ENCODE measurements at regions not wholly inside any gene's neighbourhood (a gene's known extent, or its start where the extent isn't known, plus 50 kb on each side); places are given as distances from the start of the nearest gene placed in this dataset.

DNA sequence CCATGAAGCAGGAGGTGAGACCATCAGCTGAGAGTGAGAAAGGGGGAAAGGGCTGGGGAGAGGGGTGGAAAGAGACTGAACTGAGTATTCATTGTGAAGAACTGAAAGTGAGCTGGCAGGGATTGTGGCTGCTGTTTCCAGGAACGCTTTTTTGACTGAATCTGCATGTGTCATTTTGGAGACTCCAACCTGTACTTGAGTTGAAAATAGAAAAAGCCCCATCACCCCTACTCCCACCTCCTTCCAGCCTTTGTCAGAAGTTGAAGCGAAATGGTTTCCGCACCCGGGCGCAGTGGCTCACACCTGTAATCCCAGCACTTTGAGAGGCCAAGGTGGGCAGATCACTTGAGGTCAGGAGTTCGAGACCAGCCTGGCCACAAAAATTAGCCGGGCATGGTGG, 128.0 kb upstream of the GPR12 start:
- ChIA-PET CTCF (ENCODE audit: partially characterized antibody) (interaction anchor here (0.6 to 1.7 kb wide), 4 partner anchors 10 to 25 kb away, joined by 3 to 11 read pairs (median 6); no protein-coding TSS in a partner anchor), POLR2A (ENCODE audit: partially characterized antibody) (no interaction called here)
- FAIRE-seq = no peak

More for the DNA sequence above, 128.0 kb upstream of the GPR12 start:
- no peaks in the 10 kb centered on the region for H3K23me2 ChIP-seq (ENCODE audit: low read depth, low read length)
- no peaks in the 10 kb centered on the region for H3K36me3 ChIP-seq (ENCODE audit: control insufficient read depth in 2 of 4, insufficient read depth in 4 of 4, low read length in 3 of 4)
- H2AK5ac ChIP-seq (ENCODE audit: low read depth, low read length) = no peak overlapping the region
- H2BK5ac ChIP-seq (ENCODE audit: low read depth, low read length) = no peak overlapping the region
- no peaks in the 10 kb centered on the region for H4K20me1 ChIP-seq (replicated peaks in 1 of 2; ENCODE audit: control insufficient read depth in 1 of 2, insufficient read depth in 2 of 2, low read length in 2 of 2)
- no peaks in the 10 kb centered on the region for H3K27me3 ChIP-seq (replicated peaks in 1 of 4; ENCODE audit: control insufficient read depth in 3 of 4, extremely low read depth in 1 of 4, insufficient read depth in 3 of 4, low read length in 3 of 4)
- H3K79me1 ChIP-seq (ENCODE audit: low read depth, low read length) = no peaks in the 10 kb centered on the region
- H3K4me2 ChIP-seq (ENCODE audit: insufficient read depth in 1 of 2, low read depth in 2 of 2, low read length in 2 of 2) = no peak overlapping the region
- H2AFZ ChIP-seq (ENCODE audit: low read length) = no peak overlapping the region
- H3K18ac ChIP-seq (ENCODE audit: extremely low read depth, low read length) = no peak overlapping the region
- no peak overlapping the region for H3K4me3 ChIP-seq (ENCODE audit: extremely low read depth in 1 of 4, insufficient read depth in 2 of 4, low read depth in 3 of 4, low read length in 4 of 4)
- H2BK12ac ChIP-seq (ENCODE audit: low read depth, low read length) = no peak overlapping the region
- H3K4ac ChIP-seq (replicated peaks; ENCODE audit: insufficient read length, low read depth, low read length) = no peak overlapping the region
- TF ChIP-seq MAFK (IDR thresholded peaks at IDR 0.05; ENCODE audit: low read depth, low read length) = no peak
- no peak for TF ChIP-seq CHD2 (IDR thresholded peaks at IDR 0.05; ENCODE audit: low read length)
- no peak for TF ChIP-seq JUN (IDR thresholded peaks at IDR 0.05; ENCODE audit: low read depth, low read length)
- TF ChIP-seq GABPA (IDR thresholded peaks at IDR 0.05; ENCODE audit: borderline replicate concordance, insufficient read depth, low read length) = no peak
- TF ChIP-seq HDAC6 (IDR thresholded peaks at IDR 0.05; ENCODE audit: low read depth, low read length) = no peak
- TF ChIP-seq, protein P1, sequence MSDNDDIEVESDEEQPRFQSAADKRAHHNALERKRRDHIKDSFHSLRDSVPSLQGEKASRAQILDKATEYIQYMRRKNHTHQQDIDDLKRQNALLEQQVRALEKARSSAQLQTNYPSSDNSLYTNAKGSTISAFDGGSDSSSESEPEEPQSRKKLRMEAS (IDR thresholded peaks at IDR 0.05) = no peak
- no peak for TF ChIP-seq CTBP2 (IDR thresholded peaks at IDR 0.05; ENCODE audit: borderline replicate concordance, insufficient read depth, insufficient read length, low read length)
- no peak for TF ChIP-seq POLR2A (IDR thresholded peaks at IDR 0.05; ENCODE audit: control extremely low read depth in 1 of 2, low read depth in 2 of 2, low read length in 2 of 2)
- TF ChIP-seq SP4 (IDR thresholded peaks at IDR 0.05; ENCODE audit: low read length) = no peak
- TF ChIP-seq RXRA (IDR thresholded peaks at IDR 0.05; ENCODE audit: insufficient read depth, low read depth, low read length) = no peak
- no peak overlapping the region for H3K27ac ChIP-seq (ENCODE audit: low read depth, low read length)
- H3K4me1 ChIP-seq (replicated peaks in 1 of 4; ENCODE audit: control insufficient read depth in 3 of 4, insufficient read depth in 4 of 4, low read length in 3 of 4) = no peaks in the 10 kb centered on the region
- no peak overlapping the region for H3K56ac ChIP-seq (replicated peaks; ENCODE audit: insufficient read length, low read depth, low read length)
- H3K23ac ChIP-seq (ENCODE audit: insufficient read length) = no peak overlapping the region
- no peak for DNase-seq (ENCODE audit: low read depth in 1 of 2, low spot score in 2 of 2)
- H4K5ac ChIP-seq (ENCODE audit: insufficient read length, low read depth, low read length) = no peak overlapping the region
- H3K14ac ChIP-seq (ENCODE audit: insufficient read length) = no peak overlapping the region
- no peaks in the 10 kb centered on the region for H3K9me3 ChIP-seq (ENCODE audit: insufficient read depth in 2 of 2, low read depth in 1 of 2, low read length in 1 of 2)
- H2BK20ac ChIP-seq (ENCODE audit: low read length) = no peak overlapping the region
- no peak overlapping the region for H2BK15ac ChIP-seq (ENCODE audit: low read length)
- H3K9ac ChIP-seq (replicated peaks in 1 of 4; ENCODE audit: extremely low read depth in 1 of 4, low read depth in 3 of 4, low read length in 3 of 4) = no peak overlapping the region
- no peaks in the 10 kb centered on the region for H3K79me2 ChIP-seq (ENCODE audit: control insufficient read depth in 1 of 2, insufficient read depth in 2 of 2, low read length in 2 of 2)
- no peak overlapping the region for H4K91ac ChIP-seq (replicated peaks; ENCODE audit: insufficient read length, low read length)
- H4K8ac ChIP-seq (ENCODE audit: extremely low read depth, insufficient read depth, low read length) = no peak overlapping the region
- no peak overlapping the region for H2BK120ac ChIP-seq (replicated peaks; ENCODE audit: low read depth, low read length)
- 92% methylated on average over 7 of the region's 7 CpGs; no CpG with 5 or more reads in 1 of the 2 experiments for WGBS, 2 experiments (ENCODE audit: extremely low coverage in 1 of 2, insufficient coverage in 1 of 2, insufficient read length in 1 of 2, insufficient replicate concordance in 2 of 2, low coverage in 1 of 2, low lambda C conversion rate in 2 of 2, missing lambda C conversion rate in 1 of 2)

All from H1 (cell line).